Epithelial cell of proximal tubule (primary cell): ENCODE measurements at regions not wholly inside any gene's neighbourhood (a gene's known extent, or its start where the extent isn't known, plus 50 kb on each side); places are given as distances from the start of the nearest gene placed in this dataset.

Experiments
- DNase-seq: peaks from one replicate; pipeline ENCODE4 v3.0.0-alpha.2; 2011; ENCODE audit warnings: low read depth
- H3K4me3 ChIP-seq: 2 replicates; pipeline ENCODE4 v1.5.1; 2011; ENCODE audit warnings: low read depth, mild to moderate bottlenecking, low read length
- TF ChIP-seq, protein P1 (sequence below): conservative IDR thresholded peaks from 2 replicates; pipeline ENCODE4 v1.5.1; 2012; ENCODE audit warnings: low read depth, mild to moderate bottlenecking, low read length

DNA sequence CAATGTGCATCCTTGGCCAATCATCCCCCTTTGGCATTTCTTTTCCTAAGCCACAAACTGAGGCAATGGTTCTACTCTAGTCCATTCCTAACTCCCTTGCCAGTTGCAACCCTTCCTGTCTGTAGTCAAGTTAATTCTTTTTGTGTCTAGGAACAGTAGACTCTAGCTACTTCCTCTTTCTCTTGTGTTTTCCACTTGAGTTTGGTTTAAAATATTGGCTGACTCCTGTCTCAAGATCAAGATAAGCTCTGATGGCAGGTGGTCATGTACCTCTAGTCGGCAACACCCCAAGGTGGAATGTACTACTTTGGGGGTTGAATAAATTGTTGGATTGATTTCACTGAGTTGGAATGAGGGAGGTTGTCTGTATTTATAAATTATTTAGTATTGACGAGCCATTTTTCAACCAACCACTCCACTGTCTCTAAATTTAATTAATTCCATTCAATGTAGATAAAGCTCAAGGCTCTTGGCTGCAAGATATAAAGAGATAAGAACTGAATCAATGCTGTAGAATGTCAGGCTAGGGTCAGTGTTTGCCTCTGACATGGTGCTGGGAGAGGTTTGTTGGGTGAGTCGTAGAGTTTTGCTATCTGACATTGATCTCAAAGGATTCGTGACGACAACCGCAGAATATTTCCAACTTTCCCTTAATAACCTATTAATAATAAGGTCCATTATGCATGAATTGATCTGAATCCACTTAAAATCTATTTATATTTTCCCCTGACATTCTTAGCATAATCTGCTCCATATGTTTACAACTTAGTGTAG lies 188.7 kb upstream of the APCDD1 start:
- DNase-seq, result no peak
- TF ChIP-seq, protein P1, sequence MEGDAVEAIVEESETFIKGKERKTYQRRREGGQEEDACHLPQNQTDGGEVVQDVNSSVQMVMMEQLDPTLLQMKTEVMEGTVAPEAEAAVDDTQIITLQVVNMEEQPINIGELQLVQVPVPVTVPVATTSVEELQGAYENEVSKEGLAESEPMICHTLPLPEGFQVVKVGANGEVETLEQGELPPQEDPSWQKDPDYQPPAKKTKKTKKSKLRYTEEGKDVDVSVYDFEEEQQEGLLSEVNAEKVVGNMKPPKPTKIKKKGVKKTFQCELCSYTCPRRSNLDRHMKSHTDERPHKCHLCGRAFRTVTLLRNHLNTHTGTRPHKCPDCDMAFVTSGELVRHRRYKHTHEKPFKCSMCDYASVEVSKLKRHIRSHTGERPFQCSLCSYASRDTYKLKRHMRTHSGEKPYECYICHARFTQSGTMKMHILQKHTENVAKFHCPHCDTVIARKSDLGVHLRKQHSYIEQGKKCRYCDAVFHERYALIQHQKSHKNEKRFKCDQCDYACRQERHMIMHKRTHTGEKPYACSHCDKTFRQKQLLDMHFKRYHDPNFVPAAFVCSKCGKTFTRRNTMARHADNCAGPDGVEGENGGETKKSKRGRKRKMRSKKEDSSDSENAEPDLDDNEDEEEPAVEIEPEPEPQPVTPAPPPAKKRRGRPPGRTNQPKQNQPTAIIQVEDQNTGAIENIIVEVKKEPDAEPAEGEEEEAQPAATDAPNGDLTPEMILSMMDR, result no peak
- no peak overlapping the region for H3K4me3 ChIP-seq

DNA sequence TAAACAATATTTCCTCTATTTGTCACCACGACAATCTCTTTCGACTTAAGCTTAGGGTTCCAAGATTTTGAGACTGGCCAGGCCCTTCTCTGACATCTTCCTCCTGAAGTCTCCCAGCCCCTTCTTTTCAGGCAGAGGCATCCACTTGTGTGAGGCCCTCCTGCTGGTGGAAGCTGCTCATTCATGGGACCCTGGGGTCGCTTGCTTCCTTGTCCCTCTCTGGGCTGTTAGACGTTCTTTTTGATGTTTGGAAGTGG lies 188.2 kb upstream of the APCDD1 start:
- TF ChIP-seq, protein P1, result no peak
- H3K4me3 ChIP-seq, result no peak overlapping the region
- DNase-seq, result no peak

DNA sequence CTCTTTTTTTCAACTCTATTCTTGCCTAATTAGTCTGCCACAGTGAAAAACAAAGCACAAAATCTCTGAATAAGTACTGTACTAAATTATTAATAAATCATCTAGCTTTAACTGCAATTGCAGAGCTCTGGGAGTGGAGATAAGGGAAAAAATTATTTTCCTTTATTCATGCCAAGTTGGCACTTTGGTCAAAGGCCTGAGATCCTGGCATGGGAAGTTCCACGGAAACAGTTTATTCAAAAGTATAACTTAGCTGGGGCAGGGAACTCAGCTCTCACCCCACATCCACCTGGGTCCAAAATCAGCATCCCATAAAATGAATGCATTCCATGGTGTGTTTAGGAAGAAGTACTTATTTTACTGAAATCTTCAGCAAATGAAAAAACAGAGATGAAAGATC lies 185.2 kb upstream of the APCDD1 start:
- DNase-seq, result no peak
- TF ChIP-seq, protein P1, result no peak
- H3K4me3 ChIP-seq, result no peak overlapping the region

DNA sequence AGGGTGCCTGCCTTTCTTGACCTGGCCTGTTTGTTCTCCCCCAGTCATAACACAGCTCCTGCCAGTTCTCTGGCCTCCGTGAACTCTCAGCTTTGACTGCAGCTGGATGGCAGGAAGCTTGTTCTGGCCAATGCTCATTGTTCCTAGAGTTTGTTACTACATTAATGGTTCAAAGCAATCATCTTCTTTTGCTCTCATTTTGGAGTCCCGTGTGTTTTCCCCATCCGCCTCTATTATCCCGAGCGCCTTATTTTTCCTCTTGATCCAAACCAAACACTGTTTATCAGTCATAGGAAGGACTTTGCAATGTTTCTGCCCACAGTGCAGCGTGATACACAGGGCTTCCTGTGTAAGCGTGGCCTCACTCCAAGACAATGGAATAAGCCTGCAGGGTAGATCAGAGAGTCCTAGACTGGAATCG lies 184.3 kb upstream of the APCDD1 start:
- DNase-seq, result no peak
- TF ChIP-seq, protein P1, result no peak
- no peak overlapping the region for H3K4me3 ChIP-seq

DNA sequence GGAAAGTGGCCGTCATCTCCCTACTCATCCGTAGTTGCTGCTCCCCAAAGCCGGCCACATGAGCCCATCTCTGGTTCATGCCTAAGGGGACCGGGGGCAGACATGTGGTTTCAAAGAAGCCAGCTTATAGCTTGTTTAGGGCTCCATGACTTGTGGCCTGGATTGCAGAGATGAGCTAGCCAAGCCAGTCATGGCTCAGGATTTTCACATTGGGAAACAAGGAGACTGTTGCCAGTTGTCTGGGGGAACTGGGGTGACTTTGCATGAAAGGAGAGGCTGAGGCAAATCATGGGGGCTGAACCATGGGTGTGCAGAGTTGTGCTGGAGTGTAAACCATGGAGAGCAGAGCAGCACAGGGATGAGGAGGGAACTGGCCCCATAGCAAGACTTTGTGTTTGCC lies 183.0 kb upstream of the APCDD1 start:
- TF ChIP-seq, protein P1, result no peak
- no peak for DNase-seq
- no peak overlapping the region for H3K4me3 ChIP-seq

DNA sequence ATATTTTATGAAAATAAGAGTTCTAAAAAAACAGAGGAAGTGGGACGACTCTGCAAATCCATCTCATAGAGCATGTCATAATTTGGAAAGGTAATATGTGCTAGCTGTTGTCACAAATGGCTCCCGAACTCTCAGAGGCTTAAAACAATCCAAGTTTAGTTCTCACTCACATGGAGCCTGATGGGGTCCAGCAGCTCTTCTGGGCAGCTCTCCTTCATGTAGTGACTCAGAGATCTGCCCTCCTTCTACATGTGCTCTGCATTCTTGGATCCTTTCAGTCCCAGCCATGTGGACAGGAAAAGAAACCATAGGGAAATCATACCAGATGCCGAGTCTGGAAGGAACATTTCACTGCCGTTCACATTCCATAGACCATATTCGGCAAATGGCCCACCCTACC lies 180.1 kb upstream of the APCDD1 start:
- no peak for DNase-seq
- TF ChIP-seq, protein P1, result no peak
- H3K4me3 ChIP-seq, result no peak overlapping the region

DNA sequence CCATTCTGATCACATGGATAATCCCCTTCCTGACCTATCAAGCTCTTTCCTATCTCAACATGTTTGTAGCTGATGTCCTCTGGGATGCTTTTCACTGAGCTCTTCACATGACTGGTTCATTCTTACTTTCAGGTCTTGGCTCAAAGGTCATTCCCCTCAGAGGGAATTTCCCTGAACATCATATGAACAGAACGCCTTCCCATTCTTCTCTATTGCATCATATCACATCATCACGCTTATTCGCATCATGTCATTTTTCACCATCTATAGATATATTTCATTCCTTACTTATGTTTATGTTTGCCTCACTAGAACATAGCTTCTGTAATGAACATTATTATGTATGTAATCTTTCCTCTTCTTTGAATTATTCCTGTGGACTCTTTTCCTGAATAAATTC lies 178.9 kb upstream of the APCDD1 start:
- peak; percentile 7 for DNase-seq
- H3K4me3 ChIP-seq, result no peak overlapping the region
- TF ChIP-seq, protein P1, result no peak
